H1 (cell line): ENCODE measurements at regions not wholly inside any gene's neighbourhood (a gene's known extent, or its start where the extent isn't known, plus 50 kb on each side); places are given as distances from the start of the nearest gene placed in this dataset.

Experiments
- HDAC2 ChIP-seq, 2 experiments: fragments of 300-600 bp in 1 of 2; sonication (generic) in 1 of 2; IDR thresholded peaks; 2 replicates each; pipeline ENCODE4 v1.6.1; 2011 to 2012; ENCODE audit warnings: low read depth in 2 of 2, low read length in 2 of 2, mild to moderate bottlenecking in 2 of 2, moderate library complexity in 2 of 2, borderline replicate concordance in 1 of 2, inconsistent platforms in 1 of 2
- RNF2 ChIP-seq: fragments of 200-900, 300-1000 bp; sonication (generic); IDR thresholded peaks from 2 replicates; pipeline ENCODE4 v1.7.1; 2016; ENCODE audit warnings: borderline replicate concordance, low read depth, mild to moderate bottlenecking, antibody characterized with exemption, low read length; ENCODE audit not compliant: poor library complexity, severe bottlenecking; ENCODE audit errors: missing control alignments

- no peak for TF ChIP-seq RNF2
- no peak for TF ChIP-seq HDAC2 (IDR thresholded peaks at IDR 0.05; ENCODE audit: borderline replicate concordance in 1 of 2, low read depth in 2 of 2, low read length in 2 of 2)
Measured at GRCh38 chrX:40260146-40260747, 162.5 kb upstream of the BCOR start (continued).
